H1 (cell line): ENCODE measurements at regions not wholly inside any gene's neighbourhood (a gene's known extent, or its start where the extent isn't known, plus 50 kb on each side); places are given as distances from the start of the nearest gene placed in this dataset.

Experiments
- CTCF ChIA-PET: fragments of 300-600 bp; sonication (Branson Sonifier 250); formaldehyde crosslinking; loops from one replicate; lab custom pipeline; 2021; ENCODE audit not compliant: partially characterized antibody; lab: Charles Lee
- POLR2A ChIA-PET: fragments of 300-600 bp; sonication (Branson Sonifier 250); formaldehyde crosslinking; loops from one replicate; lab custom pipeline; 2021; ENCODE audit warnings: inconsistent platforms; ENCODE audit not compliant: partially characterized antibody; lab: Charles Lee
- DNase-seq, 2 experiments: peaks; one replicate each; pipeline versions ENCODE4 v3.0.0 to v3.0.0-alpha.2; 2010 to 2022; ENCODE audit warnings: low spot score in 2 of 2, low read depth in 1 of 2, mixed read lengths in 1 of 2
- FAIRE-seq: peaks from 2 replicates; lab custom pipeline; 2011; peaks lifted over from hg19 to GRCh38; lab: Jason Lieb, UNC
- H2AFZ ChIP-seq: 2 replicates; pipeline ENCODE4 v1.8.1; 2012; ENCODE audit warnings: low read length, inconsistent platforms
- H2AK5ac ChIP-seq: 2 replicates; pipeline ENCODE4 v1.6.1; 2013; ENCODE audit warnings: low read depth, low read length
- H2BK120ac ChIP-seq: replicated peaks from 2 replicates; pipeline ENCODE3; 2013; ENCODE audit warnings: low read depth, low read length, inconsistent platforms
- H2BK12ac ChIP-seq: 2 replicates; pipeline ENCODE4 v1.6.1; 2013; ENCODE audit warnings: low read depth, low read length
- H2BK15ac ChIP-seq: 2 replicates; pipeline ENCODE4 v1.6.1; 2013; ENCODE audit warnings: low read length
- H2BK20ac ChIP-seq: 2 replicates; pipeline ENCODE4 v1.6.1; 2013; ENCODE audit warnings: low read length
- H2BK5ac ChIP-seq: 2 replicates; pipeline ENCODE4 v1.6.1; 2013; ENCODE audit warnings: low read depth, low read length
- H3K14ac ChIP-seq: 2 replicates; pipeline ENCODE4 v1.6.1; 2013; ENCODE audit warnings: inconsistent platforms; ENCODE audit not compliant: insufficient read length
- H3K18ac ChIP-seq: 2 replicates; pipeline ENCODE4 v1.6.1; 2013; ENCODE audit warnings: low read length; ENCODE audit errors: extremely low read depth
- H3K23ac ChIP-seq: 2 replicates; pipeline ENCODE4 v1.6.1; 2013; ENCODE audit warnings: inconsistent platforms; ENCODE audit not compliant: insufficient read length
- H3K23me2 ChIP-seq: 2 replicates; pipeline ENCODE4 v1.6.1; 2013; ENCODE audit warnings: low read depth, low read length
- H3K27ac ChIP-seq: 2 replicates; pipeline ENCODE4 v1.6.1; 2011; ENCODE audit warnings: low read depth, low read length, inconsistent platforms
- H3K27me3 ChIP-seq, 4 experiments: replicated peaks in 1 of 4; 1 replicate in 1 of 4; 2 replicates in 3 of 4; pipeline versions ENCODE4 v1.6.1 to v1.8.1; 2011 to 2013; ENCODE audit warnings: low read length in 3 of 4, mild to moderate bottlenecking in 3 of 4, inconsistent platforms in 2 of 4, mixed read lengths in 2 of 4, moderate library complexity in 1 of 4; ENCODE audit not compliant: control insufficient read depth in 3 of 4, insufficient read depth in 3 of 4; ENCODE audit errors: extremely low read depth in 1 of 4
- H3K36me3 ChIP-seq, 4 experiments: 2 replicates each; pipeline versions ENCODE4 v1.6.1 to v1.8.1; 2011 to 2013; ENCODE audit warnings: mild to moderate bottlenecking in 4 of 4, low read length in 3 of 4, moderate library complexity in 2 of 4, control low read depth in 1 of 4, inconsistent platforms in 1 of 4; ENCODE audit not compliant: insufficient read depth in 4 of 4, control insufficient read depth in 2 of 4
- H3K4ac ChIP-seq: replicated peaks from 2 replicates; pipeline ENCODE3; 2013; ENCODE audit warnings: low read length, low read depth, mixed read lengths, inconsistent platforms; ENCODE audit not compliant: insufficient read length
- H3K4me1 ChIP-seq, 4 experiments: replicated peaks in 1 of 4; 1 replicate in 1 of 4; 2 replicates in 3 of 4; pipeline versions ENCODE4 v1.6.1 to v1.8.1; 2011 to 2013; ENCODE audit warnings: low read length in 3 of 4, inconsistent platforms in 2 of 4, mixed read lengths in 1 of 4; ENCODE audit not compliant: insufficient read depth in 4 of 4, control insufficient read depth in 3 of 4
- H3K4me2 ChIP-seq, 2 experiments: 2 replicates each; pipeline versions ENCODE4 v1.6.1 to v1.8.1; 2011 to 2013; ENCODE audit warnings: low read depth in 2 of 2, low read length in 2 of 2, control low read depth in 1 of 2, inconsistent platforms in 1 of 2, mild to moderate bottlenecking in 1 of 2; ENCODE audit not compliant: insufficient read depth in 1 of 2
- H3K4me3 ChIP-seq, 4 experiments: fragments of 200-600, 300-600 bp in 1 of 4; sonication (generic), shearing (Covaris generic), sonication (Bioruptor Twin) in 1 of 4; 2 replicates each; pipeline versions ENCODE4 v1.5.1 to v1.8.1; 2011 to 2016; ENCODE audit warnings: low read length in 4 of 4, low read depth in 3 of 4, control low read depth in 2 of 4, inconsistent platforms in 2 of 4, mild to moderate bottlenecking in 2 of 4, mixed read lengths in 1 of 4, moderate library complexity in 1 of 4; ENCODE audit not compliant: insufficient read depth in 2 of 4; ENCODE audit errors: extremely low read depth in 1 of 4
- H3K56ac ChIP-seq: replicated peaks from 2 replicates; pipeline ENCODE3; 2013; ENCODE audit warnings: low read depth, mild to moderate bottlenecking, mixed read lengths, low read length, inconsistent platforms; ENCODE audit not compliant: insufficient read length
- H3K79me1 ChIP-seq: 2 replicates; pipeline ENCODE4 v1.6.1; 2013; ENCODE audit warnings: low read depth, low read length, control low read depth
- H3K79me2 ChIP-seq, 2 experiments: 2 replicates each; pipeline versions ENCODE4 v1.6.1 to v1.8.1; 2012 to 2013; ENCODE audit warnings: low read length in 2 of 2, mild to moderate bottlenecking in 2 of 2, inconsistent platforms in 1 of 2; ENCODE audit not compliant: insufficient read depth in 2 of 2, control insufficient read depth in 1 of 2
- H3K9ac ChIP-seq, 4 experiments: replicated peaks in 1 of 4; 1 replicate in 1 of 4; 2 replicates in 3 of 4; pipeline versions ENCODE4 v1.6.1 to v1.8.1; 2011 to 2013; ENCODE audit warnings: low read depth in 3 of 4, low read length in 3 of 4, control low read depth in 2 of 4, mild to moderate bottlenecking in 2 of 4, moderate library complexity in 2 of 4, inconsistent platforms in 1 of 4; ENCODE audit errors: extremely low read depth in 1 of 4
- H3K9me3 ChIP-seq, 2 experiments: 2 replicates each; pipeline versions ENCODE4 v1.6.1 to v1.8.1; 2012 to 2013; ENCODE audit warnings: mild to moderate bottlenecking in 2 of 2, moderate library complexity in 2 of 2, control low read depth in 1 of 2, inconsistent platforms in 1 of 2, low read depth in 1 of 2, low read length in 1 of 2, mixed read lengths in 1 of 2; ENCODE audit not compliant: insufficient read depth in 2 of 2
- H4K20me1 ChIP-seq, 2 experiments: replicated peaks in 1 of 2; 2 replicates each; pipeline versions ENCODE3 to v1.8.1; 2011 to 2013; ENCODE audit warnings: inconsistent platforms in 2 of 2, low read length in 2 of 2, mild to moderate bottlenecking in 1 of 2; ENCODE audit not compliant: insufficient read depth in 2 of 2, control insufficient read depth in 1 of 2
- H4K5ac ChIP-seq: 2 replicates; pipeline ENCODE4 v1.6.1; 2013; ENCODE audit warnings: low read length, low read depth, mixed read lengths, inconsistent platforms; ENCODE audit not compliant: insufficient read length
- H4K8ac ChIP-seq: 2 replicates; pipeline ENCODE4 v1.8.0; 2013; ENCODE audit warnings: mild to moderate bottlenecking, moderate library complexity, low read length, inconsistent platforms; ENCODE audit not compliant: insufficient read depth; ENCODE audit errors: extremely low read depth
- H4K91ac ChIP-seq: replicated peaks from 2 replicates; pipeline ENCODE3; 2013; ENCODE audit warnings: low read length, mixed read lengths, inconsistent platforms; ENCODE audit not compliant: insufficient read length
- ASH2L ChIP-seq: fragments of 200-600, 300-600 bp; sonication (generic); IDR thresholded peaks from one replicate; pipeline ENCODE4 v1.7.1; 2017; ENCODE audit warnings: low read length
- BCL11A ChIP-seq, 2 experiments: IDR thresholded peaks; one replicate each; pipeline ENCODE4 v1.6.1; 2011; ENCODE audit warnings: low read depth in 2 of 2, low read length in 2 of 2, mild to moderate bottlenecking in 2 of 2
- CHD2 ChIP-seq: IDR thresholded peaks from 2 replicates; pipeline ENCODE4 v1.6.1; 2012; ENCODE audit warnings: low read length, improper control_type of control experiment
- CTBP2 ChIP-seq: IDR thresholded peaks from 2 replicates; pipeline ENCODE4 v1.7.0; 2011; ENCODE audit warnings: borderline replicate concordance, mild to moderate bottlenecking, moderate library complexity, mixed read lengths, low read length; ENCODE audit not compliant: insufficient read depth, insufficient read length
- EZH2 ChIP-seq: fragments of 200-600 bp; sonication (generic); IDR thresholded peaks from 2 replicates; pipeline ENCODE4 v1.7.1; 2012; ENCODE audit warnings: low read depth, mild to moderate bottlenecking, moderate library complexity, low read length, inconsistent platforms; ENCODE audit not compliant: severe bottlenecking
- GTF2F1 ChIP-seq: IDR thresholded peaks from 2 replicates; pipeline ENCODE4 v1.6.1; 2012; ENCODE audit warnings: low read depth, low read length, improper control_type of control experiment, borderline replicate concordance
- KDM4A ChIP-seq: IDR thresholded peaks from one replicate; pipeline ENCODE4 v1.7.1; 2012; ENCODE audit warnings: low read depth, mild to moderate bottlenecking, moderate library complexity, low read length, inconsistent platforms; ENCODE audit not compliant: severe bottlenecking
- MAFK ChIP-seq: IDR thresholded peaks from 2 replicates; pipeline ENCODE4 v1.6.1; 2012; ENCODE audit warnings: low read depth, mild to moderate bottlenecking, improper control_type of control experiment, low read length
- NRF1 ChIP-seq: IDR thresholded peaks from 2 replicates; pipeline ENCODE4 v1.6.1; 2011; ENCODE audit warnings: mild to moderate bottlenecking, low read depth, low read length, improper control_type of control experiment
- POLR2A ChIP-seq, 2 experiments: IDR thresholded peaks; 1 replicate in 1 of 2; 2 replicates in 1 of 2; pipeline ENCODE4 v1.6.1; 2011; ENCODE audit warnings: low read depth in 2 of 2, low read length in 2 of 2, mild to moderate bottlenecking in 2 of 2; ENCODE audit errors: control extremely low read depth in 1 of 2
- POU5F1 ChIP-seq: IDR thresholded peaks from 2 replicates; pipeline ENCODE4 v1.6.1; 2011; ENCODE audit warnings: low read depth, mild to moderate bottlenecking, low read length, moderate library complexity
- RAD21 ChIP-seq, 2 experiments: IDR thresholded peaks in 1 of 2; conservative IDR thresholded peaks in 1 of 2; 2 replicates each; pipeline ENCODE4 v1.6.1; 2011; ENCODE audit warnings: low read depth in 2 of 2, low read length in 2 of 2, improper control_type of control experiment in 1 of 2, inconsistent platforms in 1 of 2, mild to moderate bottlenecking in 1 of 2, moderate library complexity in 1 of 2
- RFX5 ChIP-seq: IDR thresholded peaks from 2 replicates; pipeline ENCODE4 v1.6.1; 2011; ENCODE audit warnings: low read depth, low read length, improper control_type of control experiment, borderline replicate concordance
- SIX5 ChIP-seq: IDR thresholded peaks from 2 replicates; pipeline ENCODE4 v1.6.1; 2011; ENCODE audit warnings: mild to moderate bottlenecking, low read depth, low read length
- WGBS, 2 experiments: shearing (Covaris generic) in 1 of 2; methylation state at CpG; one replicate each; pipeline versions ENCODE4 v1.1.6 to v1.1.7; 2013 to 2015; ENCODE audit warnings: low lambda C conversion rate in 2 of 2, mixed read lengths in 2 of 2, inconsistent platforms in 1 of 2, low coverage in 1 of 2, missing lambda C conversion rate in 1 of 2; ENCODE audit not compliant: insufficient replicate concordance in 2 of 2, insufficient coverage in 1 of 2, insufficient read length in 1 of 2; ENCODE audit errors: extremely low coverage in 1 of 2, missing lambda C conversion rate in 1 of 2; 5-methylcytosine and 5-hydroxymethylcytosine counted together

- H3K4me1 ChIP-seq = peaks cover 0 to 2% (median 0%) of the 10 kb centered on the region in 4 experiments; a peak in 1 of 7 replicates
- H3K79me1 ChIP-seq = no peaks in the 10 kb centered on the region
- no peak overlapping the region for H3K18ac ChIP-seq
- no peaks in the 10 kb centered on the region for H3K79me2 ChIP-seq
- no peak overlapping the region for H3K56ac ChIP-seq
- no peak overlapping the region for H2BK12ac ChIP-seq
- ChIA-PET POLR2A (no interaction called here), CTCF (interaction anchor here (0.6 to 2.0 kb wide), 4 partner anchors 15 to 92 kb away, joined by 3 to 6 read pairs (median 4); no protein-coding TSS in a partner anchor)
- H4K5ac ChIP-seq = no peak overlapping the region
- H4K91ac ChIP-seq = no peak overlapping the region
- no peak overlapping the region for H2AK5ac ChIP-seq
- H2BK5ac ChIP-seq = no peak overlapping the region
- TF ChIP-seq BCL11A (IDR thresholded peaks at IDR 0.05; ENCODE audit: low read depth in 2 of 2, low read length in 2 of 2) (no peak), RAD21 (IDR thresholded peaks at IDR 0.05 in 1 of 2, conservative IDR thresholded peaks at IDR 0.05 in 1 of 2; ENCODE audit: low read depth in 2 of 2, low read length in 2 of 2) (no peak), CHD2 (no peak), CTBP2 (no peak), POLR2A (IDR thresholded peaks at IDR 0.05; ENCODE audit: control extremely low read depth in 1 of 2, low read depth in 2 of 2, low read length in 2 of 2) (no peak), NRF1 (no peak), MAFK (no peak), POU5F1 (no peak), RFX5 (no peak), SIX5 (no peak), GTF2F1 (no peak), ASH2L (no peak), EZH2 (no peak), KDM4A (no peak)
- H3K36me3 ChIP-seq = no peaks in the 10 kb centered on the region
- H2BK15ac ChIP-seq = no peak overlapping the region
- no peak overlapping the region for H3K23ac ChIP-seq
- no peak overlapping the region for H2BK120ac ChIP-seq
- no peaks in the 10 kb centered on the region for H4K20me1 ChIP-seq
- no peaks in the 10 kb centered on the region for H3K27me3 ChIP-seq
- H3K4me2 ChIP-seq = no peak overlapping the region
- H3K23me2 ChIP-seq = no peaks in the 10 kb centered on the region
- H3K4me3 ChIP-seq = no peak overlapping the region
- no peak overlapping the region for H3K27ac ChIP-seq
- no peak for FAIRE-seq
- H2AFZ ChIP-seq = no peak overlapping the region
- WGBS, 2 experiments = 93% methylated on average over 5 of the region's 5 CpGs; no CpG with 5 or more reads in 1 of the 2 experiments
- H3K9me3 ChIP-seq = no peaks in the 10 kb centered on the region; a peak in 1 of 4 replicates
- H3K4ac ChIP-seq = no peak overlapping the region
- H3K9ac ChIP-seq = no peak overlapping the region
- no peak overlapping the region for H4K8ac ChIP-seq
- H2BK20ac ChIP-seq = no peak overlapping the region
- no peak for DNase-seq
- H3K14ac ChIP-seq = no peak overlapping the region
These were observed 110.4 kb upstream of the KCNK1 start for GRCh38 chr1:233503366-233503954.
